CD4-positive, alpha-beta T cell treated with Interleukin-1 beta for 1 hour (primary cell): ENCODE measurements at regions not wholly inside any gene's neighbourhood (a gene's known extent, or its start where the extent isn't known, plus 50 kb on each side); places are given as distances from the start of the nearest gene placed in this dataset.

Source experiments
- DNase-seq, 2 donors: peaks; one replicate each; pipeline ENCODE4 v3.0.0-alpha.2; 2020 to 2022

- no peak for DNase-seq
Measured at GRCh38 chr11:111444040-111444439, 65.0 kb upstream of the POU2AF1 start.

GRCh38 chr11:111443640-111444039, 64.6 kb upstream of the POU2AF1 start:
- DNase-seq, result no peak

- DNase-seq, result no peak
Measured at GRCh38 chr11:111443032-111443431, 64.0 kb upstream of the POU2AF1 start.

- DNase-seq, result no peak
Measured at GRCh38 chr11:111441443-111441842, 62.4 kb upstream of the POU2AF1 start.

GRCh38 chr11:111440416-111441205, 61.5 kb upstream of the POU2AF1 start:
- DNase-seq, result no peak

- no peak for DNase-seq
Measured at GRCh38 chr11:111439901-111440300, 60.8 kb upstream of the POU2AF1 start.

- DNase-seq, result no peak
Measured at GRCh38 chr11:111438846-111439520, 59.9 kb upstream of the POU2AF1 start.

DNA sequence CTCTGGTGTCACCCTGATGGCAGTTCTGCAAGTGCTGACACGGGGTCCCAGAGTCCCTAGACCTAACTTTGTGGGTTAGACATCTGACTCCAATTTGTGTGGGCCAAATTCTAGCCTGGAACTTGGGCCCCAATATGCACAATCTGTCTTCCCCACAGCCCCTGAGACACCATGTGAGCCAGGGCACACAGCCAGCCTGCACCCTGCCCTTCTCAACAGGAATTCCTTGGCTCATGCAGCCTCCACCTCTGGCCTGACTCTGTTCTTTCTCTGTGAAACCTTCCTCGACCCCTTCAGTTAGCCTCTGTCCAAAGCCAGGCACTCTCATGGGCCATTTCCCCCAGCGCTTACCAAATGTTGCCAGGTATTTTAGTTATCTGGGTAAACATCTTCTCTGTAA, 59.1 kb upstream of the POU2AF1 start:
- no peak for DNase-seq

DNA sequence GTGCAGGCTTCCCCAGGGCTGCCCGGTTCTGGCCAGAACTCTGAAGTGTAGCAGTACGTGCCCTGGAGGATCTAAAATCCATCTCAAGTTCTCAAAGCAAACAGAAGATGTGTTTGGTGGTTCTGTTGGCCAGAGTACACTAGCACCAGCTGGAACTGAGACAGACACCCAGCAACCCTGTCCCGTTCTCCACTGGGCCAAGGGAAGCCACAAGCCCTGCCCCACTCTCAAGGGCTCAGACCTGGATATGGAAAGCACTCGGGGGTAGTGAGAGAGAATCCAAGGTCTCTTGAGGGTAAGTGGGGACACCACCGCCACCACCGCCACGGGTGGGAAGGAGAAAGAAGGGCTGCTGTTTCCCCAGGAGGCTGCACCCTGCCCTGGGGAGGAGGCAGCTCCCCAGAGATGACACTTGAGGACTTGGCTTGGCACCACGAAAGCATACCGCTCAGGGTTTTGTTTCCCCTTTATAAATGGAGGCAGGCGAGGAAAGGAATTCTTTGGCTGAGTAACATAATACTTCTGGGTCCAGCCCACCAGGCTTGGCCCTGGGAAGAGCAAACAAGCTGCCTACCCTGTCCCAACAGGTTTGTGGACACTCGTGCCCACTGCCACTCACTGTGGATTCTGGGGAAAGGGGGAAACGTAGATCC, 56.1 kb upstream of the POU2AF1 start:
- DNase-seq, result no peak

DNA sequence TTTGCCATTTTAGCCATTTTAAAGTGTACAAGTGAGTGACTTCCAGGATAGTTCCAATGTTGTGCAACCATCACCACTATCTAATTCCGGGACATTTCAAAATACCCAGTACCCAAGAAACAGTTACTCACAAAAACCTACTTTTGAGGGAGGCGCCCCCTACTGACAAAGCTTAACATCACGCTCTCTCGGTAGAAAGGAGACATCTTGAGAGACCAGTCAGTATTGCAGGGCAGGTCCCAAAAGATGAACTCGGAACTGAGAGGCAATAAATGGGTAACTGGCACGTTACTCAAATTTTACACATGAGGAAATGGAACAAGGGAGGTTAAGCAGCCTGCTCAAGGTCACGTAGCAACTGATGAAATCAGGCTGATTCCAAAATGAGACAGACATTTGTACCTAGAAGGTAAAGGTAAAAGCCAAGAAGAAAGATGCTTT, 50.0 kb upstream of the POU2AF1 start:
- DNase-seq, result peak; percentile 48 to 56
